Stomach (tissue), 4 donors: ENCODE measurements at regions not wholly inside any gene's neighbourhood (a gene's known extent, or its start where the extent isn't known, plus 50 kb on each side); places are given as distances from the start of the nearest gene placed in this dataset.

Experiments
- EP300 ChIP-seq: sonication (generic); formaldehyde crosslinking; IDR thresholded peaks from one replicate; pipeline ENCODE4 v1.6.1; 2017; ENCODE audit warnings: antibody characterized with exemption
- POLR2A ChIP-seq, 4 donors: fragments of 450-650 bp; IDR thresholded peaks; one replicate each; pipeline ENCODE4 v1.6.1; 2016; ENCODE audit warnings: antibody characterized with exemption in 4 of 4, control low read depth in 2 of 4, mild to moderate bottlenecking in 1 of 4, moderate library complexity in 1 of 4

DNA sequence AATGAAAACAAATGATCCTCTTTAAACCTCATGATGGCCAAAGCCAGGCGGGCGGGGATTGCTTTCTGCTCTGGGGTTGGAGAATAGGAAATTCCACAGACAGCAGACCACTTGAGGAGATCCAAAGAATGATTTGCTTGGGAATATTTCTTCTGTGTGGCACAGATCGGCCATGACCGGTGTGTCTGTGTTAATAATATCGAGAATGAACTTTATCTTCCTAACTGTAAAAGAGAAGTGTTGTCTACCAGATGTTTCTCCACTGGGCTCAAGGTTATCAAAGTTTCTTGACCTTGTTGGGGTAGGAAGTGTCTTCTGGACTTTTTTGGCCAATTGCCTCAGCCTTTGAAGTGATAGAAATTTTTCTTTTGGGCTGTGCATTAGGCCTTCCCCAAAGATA lies 186.6 kb upstream of the ZFHX3 start:
- TF ChIP-seq POLR2A (IDR thresholded peaks at IDR 0.05), result no peak
- no peak for TF ChIP-seq EP300
